ENCODE measurements at regions not wholly inside any gene's neighbourhood (a gene's known extent, or its start where the extent isn't known, plus 50 kb on each side); places are given as distances from the start of the nearest gene placed in this dataset.

GRCh38 chr5:56346741-56347535 is 113.8 kb upstream of the ANKRD55 start:
- no peak for DNase-seq

GRCh38 chr5:56346044-56346710 is 113.0 kb upstream of the ANKRD55 start:
- no peak for DNase-seq

DNA sequence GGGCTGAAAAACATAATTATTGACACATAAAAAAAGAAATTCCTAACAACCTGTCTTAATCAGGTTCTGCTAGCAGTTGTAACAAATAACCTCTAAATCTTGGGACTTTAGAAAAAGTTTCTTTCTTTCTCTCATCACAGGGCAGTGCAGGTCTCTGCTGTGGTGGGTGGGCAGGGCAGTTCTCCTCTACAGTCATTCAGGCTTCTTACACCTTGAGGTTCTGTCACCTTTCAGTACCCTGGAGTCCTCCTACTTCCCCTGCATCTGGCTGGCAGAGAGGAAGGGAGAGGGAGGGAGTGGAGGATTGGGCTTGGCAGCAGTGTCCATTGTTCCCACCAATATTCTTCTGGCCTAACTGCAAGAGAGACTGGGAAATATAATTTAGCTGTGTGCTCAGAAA is 112.2 kb upstream of the ANKRD55 start:
- no peak for DNase-seq

DNA sequence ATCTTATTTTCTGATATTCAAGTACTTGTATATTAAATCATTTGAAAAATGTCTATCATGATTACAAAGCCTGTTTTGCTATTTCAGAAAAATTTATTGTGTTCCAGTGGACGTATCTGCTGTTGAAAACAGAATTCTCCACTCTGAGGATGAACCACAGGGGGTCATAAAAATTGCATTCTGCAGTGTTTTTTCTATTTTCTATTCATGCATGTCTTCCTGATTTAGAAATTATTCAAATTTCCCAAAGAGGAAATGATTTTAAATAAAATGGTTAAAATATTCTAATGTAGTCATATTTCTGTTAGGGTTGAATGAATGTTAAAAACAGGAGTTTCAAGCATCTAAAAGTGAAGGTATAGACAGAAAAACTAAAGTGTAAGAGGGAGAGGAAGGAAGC is 111.5 kb upstream of the ANKRD55 start:
- no peak for DNase-seq

DNA sequence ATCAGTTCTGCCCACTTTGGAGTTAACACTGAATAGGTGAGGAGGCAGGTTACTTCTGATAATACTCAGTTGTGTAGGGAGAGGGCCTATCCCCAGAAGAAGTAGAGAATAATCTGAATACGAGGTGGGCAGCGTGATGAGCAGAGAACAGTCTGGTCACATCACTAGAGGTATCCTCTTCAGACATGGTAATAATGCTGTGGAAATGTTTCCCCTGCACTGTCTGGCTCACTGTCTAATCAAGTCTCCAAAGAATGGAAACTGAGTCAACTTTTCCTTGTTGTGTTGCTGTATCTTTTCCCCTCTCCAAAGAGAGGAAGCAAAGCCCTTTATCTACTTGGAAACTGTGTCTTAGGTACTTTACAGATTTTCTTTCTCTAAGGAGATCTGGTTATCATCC is 110.9 kb upstream of the ANKRD55 start:
- DNase-seq = no peak

- no peak for DNase-seq
Measured at GRCh38 chr5:56342616-56343015, 109.5 kb upstream of the ANKRD55 start.

- no peak for DNase-seq
Measured at GRCh38 chr5:56340196-56340980, 107.3 kb upstream of the ANKRD55 start.

- no peak for DNase-seq
Measured at GRCh38 chr5:56339732-56340131, 106.6 kb upstream of the ANKRD55 start.

- no peak for DNase-seq
Measured at GRCh38 chr5:56337715-56338319, 104.7 kb upstream of the ANKRD55 start.

- no peak for DNase-seq
Measured at GRCh38 chr5:56335212-56335611, 102.1 kb upstream of the ANKRD55 start.

DNA sequence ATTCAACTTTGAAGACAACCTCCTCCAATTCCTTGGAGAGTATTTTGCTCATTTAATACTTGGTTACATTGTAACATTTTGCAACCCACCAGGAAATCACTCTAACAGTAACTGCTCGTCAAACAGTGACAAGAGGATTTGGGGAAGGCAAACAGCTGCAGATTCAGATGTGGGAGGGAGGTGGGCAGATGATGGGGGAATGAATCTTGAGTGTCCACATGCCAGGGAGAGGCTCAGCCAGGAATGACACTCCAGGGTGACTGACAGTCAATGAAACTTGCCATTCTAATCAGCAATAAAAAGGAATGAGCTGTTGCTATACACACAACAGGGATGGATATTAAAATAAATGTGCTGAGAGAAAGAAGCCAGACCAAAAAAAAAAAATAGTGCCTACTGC is 97.7 kb upstream of the ANKRD55 start:
- DNase-seq = no peak

DNA sequence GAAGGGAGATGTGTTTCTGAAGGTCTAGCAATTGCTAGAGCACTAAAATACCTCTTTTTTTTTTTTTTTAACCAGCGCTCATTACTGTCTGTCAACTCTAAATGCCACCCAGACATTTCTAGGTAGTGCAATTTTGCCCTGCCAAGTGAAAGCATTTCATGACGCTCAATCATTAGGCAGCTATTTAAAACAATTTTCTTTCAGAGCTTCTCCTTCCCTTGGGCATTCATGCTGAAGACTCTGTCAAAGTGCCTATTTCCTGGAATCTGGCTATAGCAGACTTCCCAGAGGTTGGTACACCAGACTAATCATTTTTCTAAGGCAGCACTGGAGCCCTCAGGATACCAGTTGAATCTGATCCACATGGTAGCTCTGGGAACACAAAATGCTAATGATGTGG is 97.0 kb upstream of the ANKRD55 start:
- DNase-seq = no peak

GRCh38 chr5:56329652-56330051 is 96.5 kb upstream of the ANKRD55 start:
- DNase-seq = no peak

GRCh38 chr5:56328753-56329560 is 95.8 kb upstream of the ANKRD55 start:
- DNase-seq = no peak

DNA sequence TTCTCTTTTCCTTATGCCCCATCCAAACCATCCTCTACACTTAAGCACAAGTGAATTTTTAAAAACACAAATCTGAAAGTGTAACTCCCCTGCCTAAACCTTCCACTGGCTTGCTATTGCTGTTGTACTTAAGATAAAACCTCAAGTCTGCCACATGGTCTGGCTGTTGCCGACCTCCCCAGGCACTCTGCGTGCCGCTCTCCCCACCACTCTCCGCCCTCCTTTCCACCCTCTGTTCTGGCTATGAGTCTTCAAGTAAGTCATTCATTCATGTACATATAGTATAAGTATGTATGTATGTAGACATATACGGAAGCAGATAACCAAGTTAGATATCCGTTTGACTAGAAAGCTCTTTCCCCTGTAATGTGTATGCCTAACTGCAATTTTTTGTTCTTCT is 94.7 kb upstream of the ANKRD55 start:
- no peak for DNase-seq

DNA sequence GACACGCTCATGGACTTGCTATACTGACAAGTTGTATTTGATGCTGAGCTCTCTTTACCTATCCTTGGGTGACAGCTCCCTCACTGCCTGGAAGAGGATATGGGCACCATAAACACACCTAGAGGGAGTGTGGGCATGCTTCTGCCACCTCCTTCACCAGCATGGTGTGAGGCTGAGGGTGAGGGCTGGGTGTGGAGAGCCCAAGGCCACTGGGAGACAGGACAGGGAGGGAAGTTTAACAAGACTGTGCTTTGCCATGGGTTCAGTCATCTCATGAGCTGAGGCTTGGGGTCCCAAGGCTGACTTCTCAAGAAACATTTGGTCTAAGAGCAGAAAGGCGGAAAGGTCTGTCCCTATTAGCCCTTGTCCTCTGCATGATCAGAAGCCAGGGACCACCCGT is 93.6 kb upstream of the ANKRD55 start:
- no peak for DNase-seq

- DNase-seq = no peak
Measured at GRCh38 chr5:56326116-56326515, 93.0 kb upstream of the ANKRD55 start.

DNA sequence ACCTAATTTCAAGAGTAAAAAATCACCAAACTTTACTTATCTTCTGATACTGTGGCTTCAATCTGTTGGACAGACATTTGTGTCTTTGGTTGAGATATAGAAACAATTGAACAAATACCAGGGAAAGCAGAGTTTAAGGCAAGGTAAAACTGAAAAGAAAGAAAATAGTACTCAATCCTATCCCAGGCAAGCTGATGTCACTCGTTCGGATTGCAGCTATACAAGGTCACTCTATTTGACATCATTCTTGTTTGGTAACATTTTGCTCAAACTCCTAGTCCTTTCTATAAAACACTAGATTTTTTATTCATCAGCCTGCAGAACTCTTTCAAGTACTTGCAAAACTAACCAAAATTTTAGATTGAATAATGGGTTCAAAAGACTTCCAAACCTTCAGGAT is 91.9 kb upstream of the ANKRD55 start:
- no peak for DNase-seq

GRCh38 chr5:56323505-56323904 is 90.4 kb upstream of the ANKRD55 start:
- DNase-seq = no peak

GRCh38 chr5:56322592-56322991 is 89.5 kb upstream of the ANKRD55 start:
- no peak for DNase-seq

GRCh38 chr5:56321236-56321881 is 88.2 kb upstream of the ANKRD55 start:
- DNase-seq = no peak

Data from left kidney (tissue), 1 donor.